GM21723 (cell line): ENCODE measurements at regions not wholly inside any gene's neighbourhood (a gene's known extent, or its start where the extent isn't known, plus 50 kb on each side); places are given as distances from the start of the nearest gene placed in this dataset.
"Not testable (repeated sequence)": the region's sequence is repeated elsewhere in the genome, so short reads cannot be mapped to it uniquely, and the experiment has no call there.

Experiments used
- ATAC-seq: cut with Tn5 transposase; IDR thresholded peaks from one replicate; pipeline ENCODE4 v1.9.1; 2021; ENCODE audit warnings: mild to moderate bottlenecking, moderate library complexity; ENCODE audit not compliant: unreplicated experiment

DNA sequence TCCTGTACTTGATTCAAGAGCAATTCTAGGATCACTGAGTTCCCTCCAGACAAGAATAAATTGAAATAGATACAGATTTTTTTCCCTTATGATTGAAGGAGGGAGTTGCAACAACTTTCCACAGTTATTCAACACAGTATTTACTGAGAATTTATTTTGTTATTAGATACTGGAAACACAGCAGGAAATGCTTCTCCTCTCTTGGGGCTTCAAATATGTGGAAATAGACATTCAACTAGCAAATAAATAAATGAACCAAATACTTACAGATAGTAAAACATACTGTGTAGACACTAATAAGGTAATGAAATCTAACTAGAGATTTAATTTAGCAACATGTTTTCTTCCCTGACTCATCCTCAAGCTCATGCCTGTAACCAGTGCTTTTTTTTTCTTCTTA lies 169.2 kb downstream of the LNPK start:
- no peak for ATAC-seq

DNA sequence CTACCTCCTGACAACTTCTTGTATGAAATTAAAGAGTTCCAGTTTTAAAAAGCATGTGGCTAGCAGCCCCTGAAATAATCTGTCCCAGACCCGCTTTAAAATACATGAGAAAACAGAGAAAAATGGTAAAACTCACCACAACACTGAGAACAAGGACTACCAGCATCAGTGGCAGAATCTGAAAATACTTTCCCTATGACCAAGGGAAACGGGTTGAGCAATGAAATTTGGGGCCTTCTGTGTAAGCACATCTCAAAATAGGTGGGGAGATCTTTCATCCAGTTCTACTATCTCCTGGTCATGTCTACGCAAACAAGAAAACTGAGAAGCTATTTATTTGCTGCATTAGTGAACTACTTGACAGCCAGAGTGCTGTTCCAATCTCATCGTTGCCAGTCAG lies 172.3 kb downstream of the LNPK start:
- ATAC-seq = no peak

DNA sequence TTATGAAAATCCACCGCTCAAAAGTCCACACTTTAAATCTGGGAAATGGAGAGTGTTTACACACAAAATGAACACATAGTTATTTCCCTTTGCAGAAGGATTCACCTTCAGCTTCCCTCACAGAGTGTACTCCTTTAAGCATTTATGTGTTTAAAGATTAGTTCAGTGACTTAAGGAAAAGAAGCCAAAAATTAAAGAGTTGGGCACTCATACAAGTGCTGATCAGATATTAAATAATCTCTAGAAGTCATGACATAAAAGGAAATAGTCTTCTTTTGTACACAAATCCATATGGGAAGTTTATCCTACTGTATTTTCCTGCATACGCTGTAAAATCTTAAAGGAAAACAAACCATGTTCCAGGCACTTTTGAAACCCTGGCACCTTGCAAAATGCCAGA lies 174.2 kb downstream of the LNPK start:
- ATAC-seq = no peak

DNA sequence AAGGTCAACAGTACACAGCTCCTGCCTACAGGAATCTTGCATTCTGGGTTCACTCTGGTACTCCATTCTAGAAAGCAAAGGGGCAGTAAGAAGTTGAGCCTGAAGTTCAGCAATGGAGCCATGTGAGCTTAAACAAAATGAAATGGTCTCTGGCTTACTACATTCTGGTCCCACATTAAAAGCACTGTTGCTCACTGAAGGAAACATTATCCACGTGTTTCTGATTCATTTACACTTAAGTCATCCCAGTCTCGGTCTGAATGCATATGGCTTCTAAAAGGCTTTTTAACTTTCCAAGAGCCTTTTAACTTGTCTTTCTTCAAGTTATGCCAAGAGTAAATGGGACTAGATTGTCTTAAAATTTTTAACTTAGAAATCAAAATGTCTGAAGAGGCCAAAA lies 177.8 kb downstream of the LNPK start:
- no peak for ATAC-seq

DNA sequence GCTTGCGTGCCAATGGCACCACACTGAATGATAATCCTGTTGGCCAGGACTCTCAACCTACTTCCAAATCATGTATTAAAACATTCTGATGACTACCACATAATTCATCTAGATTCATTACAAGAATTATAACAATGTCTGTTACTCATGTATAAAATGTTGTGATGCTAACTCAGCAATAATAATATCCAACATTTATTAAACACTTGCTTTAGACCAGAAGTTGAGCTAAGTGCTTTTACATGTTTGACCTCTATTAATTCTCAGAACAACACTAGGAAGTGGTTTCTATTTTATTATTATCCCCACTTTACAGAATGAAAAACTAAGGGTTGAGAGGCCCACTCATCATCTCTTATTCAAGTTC lies 178.4 kb downstream of the LNPK start:
- no peak for ATAC-seq

DNA sequence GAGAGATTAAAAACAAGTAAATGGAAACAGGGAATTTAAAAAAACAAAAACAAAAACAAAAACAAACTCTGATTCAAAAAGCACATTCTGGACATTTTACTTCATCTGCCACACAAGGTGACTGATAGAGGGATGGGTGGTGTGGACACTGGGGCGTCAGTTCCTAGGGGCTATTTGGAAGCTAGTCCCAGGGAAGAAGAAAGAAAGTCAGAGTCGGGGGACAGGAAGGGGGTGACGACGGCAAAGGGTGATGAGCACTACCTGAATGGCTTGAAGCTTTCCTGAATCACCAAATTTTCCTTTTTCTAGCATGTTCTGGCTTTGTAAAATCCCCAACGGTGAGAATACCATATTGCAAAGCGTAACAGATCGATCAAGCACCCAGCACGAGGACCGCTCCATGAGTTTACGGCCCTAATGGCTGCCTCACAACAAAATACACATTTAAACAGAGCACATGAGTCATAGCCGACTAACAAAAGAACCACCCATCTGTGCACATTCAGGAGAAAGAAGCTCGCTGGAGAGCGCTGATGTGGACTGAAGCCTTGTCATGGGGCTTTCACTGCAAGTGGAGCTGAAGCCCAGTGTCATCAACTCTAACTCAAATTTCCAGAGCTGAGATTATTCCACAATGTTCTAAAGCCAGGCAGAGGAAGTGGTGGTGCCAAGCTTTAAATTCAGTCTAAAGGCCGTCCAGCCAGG lies 178.9 kb downstream of the LNPK start:
- ATAC-seq = no peak

DNA sequence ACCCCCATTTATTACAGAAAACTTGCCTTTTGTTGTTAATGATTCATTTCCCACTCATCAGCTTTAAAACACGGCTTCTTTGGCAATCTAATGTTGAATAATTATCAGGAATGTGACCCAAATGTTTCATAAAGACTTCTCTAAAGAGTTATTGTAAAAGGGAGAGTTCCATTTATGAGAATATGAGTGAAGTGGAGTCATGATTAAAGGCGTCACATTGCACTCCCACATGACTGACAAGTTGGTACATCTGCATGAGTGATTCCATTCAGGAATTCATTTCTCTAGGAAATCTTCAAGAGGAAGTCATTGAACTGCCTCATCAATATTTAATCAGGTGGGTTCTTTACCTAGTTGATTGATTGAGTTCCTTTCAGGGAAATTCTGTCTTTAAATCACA lies 184.8 kb downstream of the LNPK start:
- ATAC-seq = no peak

DNA sequence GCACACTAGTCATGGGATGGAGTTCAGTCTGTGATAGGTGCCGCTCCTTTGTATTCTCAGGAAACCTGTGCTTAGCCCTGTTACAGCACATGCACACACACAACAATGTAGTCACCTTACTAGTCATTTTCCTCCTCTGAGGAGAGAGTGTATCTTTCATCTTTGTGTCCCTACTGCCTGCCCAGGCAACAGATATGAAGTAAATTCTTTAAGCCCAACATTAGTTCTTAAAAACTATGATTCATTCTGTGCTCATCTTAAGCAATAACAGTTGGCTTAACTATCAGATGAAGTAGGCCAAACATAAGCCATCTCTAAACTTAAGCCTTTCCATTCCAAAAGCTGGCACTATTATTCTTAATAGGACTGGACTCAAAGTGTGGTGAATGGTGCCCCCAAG lies 186.5 kb downstream of the LNPK start:
- ATAC-seq = no peak

DNA sequence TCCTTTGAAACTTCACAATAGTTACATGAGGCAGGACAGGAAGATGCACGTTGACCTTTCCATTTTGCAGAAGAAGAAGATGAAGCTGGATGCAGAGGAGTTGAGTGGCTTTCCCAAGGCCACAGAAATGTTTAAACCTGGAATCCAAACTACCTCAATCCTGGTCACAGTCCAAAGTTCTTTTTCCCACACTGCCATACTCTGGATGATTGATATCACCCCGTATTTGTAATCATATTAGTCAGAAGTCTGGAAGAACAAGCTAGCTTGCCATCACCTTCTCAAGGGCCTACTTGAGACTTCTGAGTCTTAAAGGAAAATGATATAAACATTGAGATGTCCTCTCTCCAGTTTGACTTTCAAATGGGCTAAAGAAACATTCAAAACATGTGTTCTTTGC lies 190.1 kb downstream of the LNPK start:
- ATAC-seq = no peak

DNA sequence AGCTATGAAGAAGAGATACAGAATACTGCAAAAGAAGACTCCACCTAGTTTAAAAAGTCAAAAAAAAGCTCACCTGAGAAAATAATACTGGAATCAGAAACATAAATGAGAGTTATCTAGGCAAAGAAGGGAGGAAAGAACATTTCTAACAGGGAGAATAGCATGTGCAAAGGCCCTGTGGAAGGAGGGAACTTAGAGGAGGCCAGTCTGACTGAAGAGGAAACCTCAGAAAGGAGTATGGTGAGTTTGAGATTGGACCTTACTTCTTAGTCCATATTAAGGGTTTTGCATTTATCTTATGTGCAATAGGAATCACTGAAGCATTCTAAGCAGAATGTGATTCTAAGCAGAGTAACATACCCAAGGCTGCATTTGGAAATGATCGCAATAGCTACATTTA lies 193.2 kb downstream of the LNPK start:
- ATAC-seq = no peak

DNA sequence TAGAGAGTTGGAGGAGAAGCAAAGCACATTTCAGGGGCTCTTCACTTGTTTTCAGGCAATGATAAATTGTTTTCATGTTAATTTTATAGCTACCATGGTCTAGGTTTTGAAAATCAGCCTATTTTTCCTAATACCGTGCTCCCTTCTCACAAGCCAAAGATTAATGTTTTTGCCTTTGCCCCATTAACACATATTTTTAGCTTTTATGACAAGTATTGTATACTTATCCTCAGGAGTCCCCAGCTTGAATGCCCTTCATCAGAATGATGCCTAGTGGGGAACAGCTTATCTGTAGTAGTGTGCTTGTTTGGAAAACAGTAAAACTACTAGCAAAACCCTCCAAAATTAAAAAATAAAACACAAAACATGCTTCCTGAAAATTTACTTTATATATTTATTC lies 194.0 kb downstream of the LNPK start:
- no peak for ATAC-seq

DNA sequence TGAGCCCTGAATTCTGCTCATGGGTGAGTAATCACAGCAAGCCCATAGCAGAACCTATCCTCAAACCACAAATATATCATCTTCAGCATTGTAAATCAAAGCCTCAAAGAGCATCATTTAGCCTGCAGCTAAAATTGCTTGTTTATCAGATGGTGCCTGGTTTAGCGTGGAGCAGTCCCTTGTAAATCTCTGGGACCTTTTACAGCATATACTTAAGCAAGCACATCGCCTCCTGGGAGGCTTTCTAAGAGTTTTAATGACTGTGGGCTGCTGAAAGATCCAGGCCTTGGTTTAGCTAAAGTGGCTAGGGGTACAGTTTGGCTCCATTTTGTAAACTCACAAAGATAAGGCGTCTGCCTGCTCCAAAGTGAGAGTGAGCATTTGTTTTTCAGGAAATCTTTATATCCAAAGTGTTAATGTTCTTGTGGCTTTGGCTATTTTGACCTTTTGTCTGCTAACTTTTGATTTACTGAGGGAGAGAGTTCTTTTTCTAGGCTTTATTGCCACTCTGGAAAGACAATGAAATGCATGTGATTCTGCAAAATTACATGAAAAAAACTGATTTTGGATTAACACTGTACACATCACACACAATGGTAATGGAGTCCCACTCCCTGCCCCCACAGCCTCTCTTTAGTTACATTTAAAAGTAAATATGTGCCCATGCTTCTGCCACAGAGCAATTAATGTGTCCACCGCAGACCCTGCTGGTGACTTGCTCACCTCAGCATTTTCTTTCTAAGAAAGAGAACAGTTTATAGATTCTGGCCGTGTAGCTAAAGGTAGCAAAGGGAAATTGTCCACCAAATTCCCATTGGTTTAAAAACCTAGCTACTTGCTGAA lies 194.8 kb downstream of the LNPK start:
- no peak for ATAC-seq

DNA sequence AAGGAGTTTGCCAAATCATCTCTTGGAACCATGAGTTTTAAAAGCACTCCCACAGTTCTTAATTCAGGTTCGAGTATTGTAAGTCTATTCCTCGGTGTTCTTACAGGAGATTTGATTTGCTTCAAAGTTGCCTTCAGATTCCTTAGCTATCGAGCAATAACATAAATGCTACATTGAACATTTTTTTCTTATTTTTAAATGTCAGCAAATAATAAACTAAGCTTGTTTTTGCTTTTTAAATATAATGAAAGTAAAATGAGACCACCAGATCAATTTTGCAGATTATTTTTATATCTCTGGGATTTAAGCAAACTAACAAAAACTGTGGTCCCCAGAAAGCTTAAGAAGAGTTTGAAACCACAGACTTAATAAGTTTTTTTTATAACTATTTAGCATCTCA lies 195.5 kb downstream of the LNPK start:
- ATAC-seq = no peak

DNA sequence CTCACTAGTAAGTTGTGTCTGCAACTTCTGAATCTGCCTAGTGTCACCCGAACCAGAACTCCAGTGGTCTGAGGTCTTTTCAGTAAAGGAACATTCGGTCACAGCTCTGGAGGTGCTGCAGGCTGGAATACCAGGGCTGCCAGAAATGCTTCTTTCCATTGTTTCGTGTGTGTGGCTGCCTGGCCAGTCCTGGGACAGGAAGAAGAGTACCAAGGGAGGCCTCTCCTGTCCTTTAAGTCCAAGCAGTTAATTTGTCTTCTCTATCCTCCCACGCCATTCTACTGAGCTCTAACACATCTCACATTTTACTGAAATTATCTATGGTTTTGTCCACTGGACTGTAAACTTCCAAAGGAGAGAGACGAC lies 196.0 kb downstream of the LNPK start:
- no peak for ATAC-seq

DNA sequence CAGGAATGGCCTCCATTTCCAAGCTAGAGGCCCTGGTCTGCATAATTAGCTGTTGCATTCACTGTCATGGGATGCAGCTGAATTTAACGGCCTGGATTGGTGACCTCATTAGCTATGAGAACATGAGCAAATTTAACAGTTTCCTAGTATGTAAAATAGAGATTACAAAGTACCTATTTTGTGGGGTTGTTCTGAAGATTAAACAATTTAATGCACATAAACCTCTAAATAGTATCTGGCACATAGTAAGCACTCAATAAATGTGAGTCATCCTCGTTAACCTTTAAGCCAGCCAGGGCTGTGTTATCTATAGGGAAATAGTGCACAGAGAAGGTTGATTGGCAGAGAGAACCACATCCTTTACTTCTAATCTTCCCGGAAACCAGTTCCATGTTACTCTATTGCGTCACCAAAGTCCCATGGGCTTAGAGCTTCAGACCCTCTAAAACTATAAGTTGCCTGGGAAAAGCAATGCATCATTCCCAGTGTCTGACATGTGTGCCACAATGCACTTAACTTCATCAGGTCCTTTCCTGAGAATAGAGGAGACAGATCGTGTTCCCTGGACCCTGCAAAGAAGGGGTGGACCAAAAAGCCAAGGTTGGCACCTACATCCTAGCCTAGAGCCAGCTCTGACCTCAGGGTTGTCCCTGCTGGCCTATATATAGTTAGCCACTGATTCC lies 196.5 kb downstream of the LNPK start:
- ATAC-seq = no peak

DNA sequence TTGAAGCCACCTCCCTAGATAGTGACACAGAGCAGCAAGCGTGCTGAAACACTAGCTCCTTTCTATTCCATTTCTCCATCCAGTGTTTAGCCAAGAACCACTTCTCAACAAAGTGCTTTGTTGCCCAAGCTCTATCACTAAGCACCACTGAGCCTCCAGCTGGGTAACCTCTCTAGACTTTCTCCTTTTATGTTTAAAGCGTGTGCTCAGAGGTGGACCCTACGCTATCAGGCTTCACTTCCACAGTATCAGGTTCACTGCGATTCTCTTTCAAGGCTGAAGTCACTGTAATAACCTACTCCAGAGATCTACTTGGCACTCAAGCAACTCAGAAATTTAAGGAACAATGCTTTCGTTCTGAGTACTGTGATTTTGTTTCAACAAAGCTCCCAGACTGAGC lies 197.9 kb downstream of the LNPK start:
- ATAC-seq = no peak

DNA sequence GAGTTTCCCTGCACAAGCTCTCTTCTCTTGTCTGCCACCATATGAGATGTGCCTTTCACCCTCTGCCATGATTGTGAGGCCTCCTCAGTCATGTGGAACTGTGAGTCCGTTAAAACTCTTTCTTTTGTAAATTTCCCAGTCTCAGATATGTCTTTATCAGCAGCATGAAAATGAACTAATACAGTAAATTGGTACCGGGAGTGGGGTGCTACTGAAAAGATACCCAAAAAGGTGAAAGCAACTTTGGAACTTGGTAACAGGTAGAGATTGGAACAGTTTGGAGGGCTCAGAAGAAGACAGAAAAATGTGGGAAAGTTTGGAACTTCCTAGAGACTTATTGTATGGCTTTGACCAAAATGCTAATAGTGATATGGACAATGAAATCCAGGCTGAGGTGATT lies 205.6 kb downstream of the LNPK start:
- ATAC-seq = not testable (repeated sequence)

DNA sequence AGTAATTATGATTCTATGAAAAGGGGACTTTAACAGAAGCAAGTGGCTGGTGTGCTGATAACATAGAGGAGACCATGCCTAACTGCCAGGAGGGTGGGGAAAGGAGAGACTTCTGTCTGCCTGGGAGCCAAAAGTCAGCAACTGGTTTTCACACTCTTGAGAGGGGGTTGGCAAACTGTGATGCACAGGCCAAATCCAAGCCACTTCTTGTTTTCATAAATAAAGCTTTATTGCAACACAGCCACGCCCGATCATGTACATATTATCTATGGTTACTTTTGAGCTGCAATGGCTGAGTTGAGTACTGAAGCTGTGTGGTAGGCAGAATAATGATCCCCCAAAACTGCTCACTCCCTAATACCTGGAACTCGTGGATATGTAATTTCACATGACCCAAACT lies 208.4 kb downstream of the LNPK start:
- ATAC-seq = no peak

DNA sequence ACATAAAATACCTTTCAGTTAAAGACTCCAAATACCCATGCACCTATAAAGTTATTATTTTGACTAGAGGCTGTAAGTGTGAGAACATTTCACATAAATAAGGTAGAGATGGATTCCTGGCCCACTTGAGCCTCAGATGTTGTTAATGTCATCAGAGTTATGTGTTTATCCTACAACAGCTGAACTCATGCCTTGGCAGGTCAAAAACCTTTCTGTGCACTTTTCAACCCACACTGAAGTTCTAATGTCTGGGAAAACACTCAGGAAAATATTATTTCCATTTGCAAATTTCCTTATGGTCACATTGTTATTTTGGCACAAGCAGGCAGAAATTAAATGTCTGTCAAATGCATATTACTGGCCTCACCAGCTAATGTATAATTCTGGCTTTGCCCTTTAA lies 209.2 kb downstream of the LNPK start:
- no peak for ATAC-seq

DNA sequence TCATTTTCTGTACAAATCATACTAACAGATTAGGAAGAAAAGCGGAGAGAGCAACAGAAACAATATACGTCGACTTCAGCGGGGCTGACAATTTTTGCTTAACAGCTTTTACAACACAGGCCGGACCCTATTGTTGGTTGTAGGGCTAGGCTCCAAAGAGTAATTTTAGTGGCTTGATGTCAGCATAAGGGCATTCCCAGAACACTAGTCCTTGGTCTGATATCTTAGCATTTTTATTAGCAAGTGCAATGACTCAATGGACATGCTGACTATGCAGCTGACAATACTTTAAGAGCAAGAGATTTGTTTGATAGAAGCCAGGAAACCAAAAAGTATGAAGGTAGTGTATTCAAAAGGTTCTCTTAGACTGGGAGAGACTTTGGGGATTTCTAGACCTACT lies 209.9 kb downstream of the LNPK start:
- ATAC-seq = no peak

DNA sequence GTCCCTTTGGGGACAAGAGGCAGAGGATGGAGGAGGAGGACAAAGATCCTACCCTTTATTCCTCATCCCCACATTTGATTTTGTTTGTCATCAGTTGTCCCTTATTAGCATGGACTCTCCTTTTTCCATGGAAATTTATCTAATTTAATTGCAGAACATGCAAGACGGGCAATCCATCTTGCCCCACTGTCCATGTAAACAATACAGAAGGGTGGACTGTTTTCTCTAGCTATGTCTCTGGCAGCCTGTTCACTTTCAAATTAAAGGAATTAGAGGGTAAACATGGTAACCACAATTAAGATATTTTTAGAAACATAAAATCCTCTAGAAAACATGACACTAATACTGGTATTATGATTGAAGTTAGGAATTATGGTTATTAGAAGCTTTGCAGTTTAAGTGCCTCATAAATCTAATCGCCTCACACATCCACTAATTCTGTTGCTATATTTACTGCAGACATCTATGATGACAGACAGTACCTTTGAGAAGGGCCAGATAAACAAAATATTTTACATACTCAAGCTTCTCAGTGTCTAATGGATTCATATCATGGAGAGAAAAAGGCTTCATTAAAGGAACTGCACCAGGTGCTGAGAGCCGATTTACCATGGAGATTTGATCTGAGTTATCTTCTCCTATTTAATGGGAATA lies 215.5 kb downstream of the LNPK start:
- no peak for ATAC-seq

DNA sequence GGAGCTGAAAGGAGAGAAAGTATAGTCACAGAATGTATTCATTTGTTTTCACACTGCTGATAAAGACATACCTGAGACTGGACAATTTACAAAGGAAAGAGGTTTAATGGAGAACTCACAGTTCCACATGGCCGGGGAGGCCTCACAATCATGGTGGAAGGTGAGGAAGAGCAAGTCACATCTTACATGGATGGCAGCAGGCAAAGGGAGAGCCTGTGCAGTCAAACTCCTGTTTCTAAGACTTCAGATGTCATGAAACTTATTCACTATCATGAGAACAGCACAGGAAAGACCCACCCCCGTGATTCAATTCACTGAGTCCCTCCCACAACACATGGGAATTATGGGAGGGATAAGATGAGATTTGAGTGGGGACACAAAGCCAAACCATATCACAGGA lies 224.7 kb downstream of the LNPK start:
- not testable (repeated sequence) for ATAC-seq
